DND-41 (cell line): ENCODE measurements at regions not wholly inside any gene's neighbourhood (a gene's known extent, or its start where the extent isn't known, plus 50 kb on each side); places are given as distances from the start of the nearest gene placed in this dataset.

Experiments used
- CTCF ChIP-seq: IDR thresholded peaks from 2 replicates; pipeline ENCODE4 v1.5.1; 2012; ENCODE audit warnings: borderline replicate concordance, low read length, moderate library complexity, mild to moderate bottlenecking; ENCODE audit not compliant: poor library complexity, severe bottlenecking; ENCODE audit errors: extremely low read depth
- EZH2 ChIP-seq: IDR thresholded peaks from 3 replicates; pipeline ENCODE4 v1.6.1; 2012; ENCODE audit warnings: borderline replicate concordance, low read depth, mild to moderate bottlenecking, moderate library complexity, low read length, inconsistent platforms; ENCODE audit not compliant: severe bottlenecking

DNA sequence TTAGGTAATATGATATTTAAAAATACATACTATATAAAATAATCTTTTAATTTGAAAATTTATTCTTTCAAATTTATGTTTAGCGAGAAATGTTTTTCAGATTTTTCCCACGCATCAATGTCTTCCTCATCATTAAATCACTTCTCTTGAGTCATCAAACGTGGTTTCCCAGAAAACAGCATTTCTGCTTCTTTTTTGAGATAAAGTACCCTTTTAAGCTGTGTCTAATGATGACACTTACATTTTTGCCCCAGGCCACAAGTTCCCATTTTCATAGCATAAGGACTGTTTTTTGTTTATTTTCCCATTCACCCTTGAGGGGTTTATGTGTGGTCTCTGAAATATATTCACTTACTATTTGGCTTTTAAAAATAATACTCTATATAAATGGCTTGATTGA lies 139.0 kb upstream of the HS3ST3A1 start:
- TF ChIP-seq CTCF (no peak), EZH2 (no peak)
